Activated naive CD4-positive, alpha-beta T cell treated with anti-CD3 and anti-CD28 coated beads, Interleukin-2, amount 50 U/mL, for 24 hours (primary cell): ENCODE measurements at regions not wholly inside any gene's neighbourhood (a gene's known extent, or its start where the extent isn't known, plus 50 kb on each side); places are given as distances from the start of the nearest gene placed in this dataset.

ENCODE experiments used
- H3K27ac Mint-ChIP-seq: one replicate; pipeline ENCODE4 v1.8.0; 2021; ENCODE audit warnings: mild to moderate bottlenecking, mixed read lengths
- H3K27me3 Mint-ChIP-seq: one replicate; pipeline ENCODE4 v1.8.0; 2021; ENCODE audit warnings: mixed read lengths
- H3K36me3 Mint-ChIP-seq: one replicate; pipeline ENCODE4 v1.8.0; 2021; ENCODE audit warnings: mixed read lengths
- H3K4me1 Mint-ChIP-seq: one replicate; pipeline ENCODE4 v1.8.0; 2021; ENCODE audit warnings: mixed read lengths
- H3K4me3 Mint-ChIP-seq: one replicate; pipeline ENCODE4 v1.8.0; 2021; ENCODE audit warnings: mild to moderate bottlenecking, mixed read lengths
- H3K9me3 Mint-ChIP-seq: one replicate; pipeline ENCODE4 v1.8.0; 2021; ENCODE audit warnings: mixed read lengths

DNA sequence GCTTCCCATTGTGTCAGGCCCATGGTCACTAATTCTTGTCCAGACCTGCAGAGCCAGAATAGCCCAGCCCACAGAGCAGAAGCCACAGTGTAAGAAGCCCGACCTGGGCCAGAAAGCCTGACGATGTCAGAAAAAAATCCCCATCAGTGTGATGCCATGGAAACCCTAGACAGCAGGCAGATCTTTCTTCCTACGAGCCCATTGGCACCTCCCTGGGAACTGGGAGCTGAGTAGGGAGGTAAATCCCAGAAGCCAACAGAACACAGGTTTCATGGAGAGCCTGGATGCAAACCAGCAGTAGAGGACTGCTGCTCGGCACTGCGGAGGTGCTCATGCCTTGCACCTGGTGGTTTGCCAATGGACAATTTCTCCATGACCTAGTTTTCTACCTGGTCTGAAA is 82.2 kb upstream of the SLC22A16 start:
- Mint-ChIP-seq H3K4me1 (peaks cover 24% of the 10 kb centered on the region), H3K36me3 (peaks cover 1% of the 10 kb centered on the region), H3K4me3 (no peak overlapping the region), H3K27me3 (peaks cover 2% of the 10 kb centered on the region), H3K9me3 (no peaks in the 10 kb centered on the region), H3K27ac (no peak overlapping the region)

DNA sequence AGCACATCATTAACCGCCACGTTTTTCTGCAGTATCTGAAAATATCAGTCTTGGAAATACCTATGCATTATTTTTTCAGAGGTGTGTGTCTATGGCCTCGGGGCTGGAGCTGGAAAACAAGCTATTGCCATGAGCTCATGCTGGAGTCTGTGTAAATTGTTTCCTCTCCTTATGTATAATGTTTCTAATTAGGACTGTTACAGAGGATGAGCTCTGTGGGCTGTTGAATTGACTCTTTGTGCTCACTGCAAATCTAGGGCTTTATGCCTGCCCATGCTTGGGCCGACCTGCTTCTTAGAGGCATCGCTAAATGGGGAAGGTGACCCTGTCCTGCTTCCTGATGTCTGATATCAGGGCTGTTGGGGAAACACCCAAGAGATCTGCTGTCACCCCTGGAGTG is 80.8 kb upstream of the SLC22A16 start:
- H3K4me1 Mint-ChIP-seq, result peaks cover 22% of the 10 kb centered on the region
- H3K9me3 Mint-ChIP-seq, result no peaks in the 10 kb centered on the region
- H3K4me3 Mint-ChIP-seq, result no peak overlapping the region
- no peak overlapping the region for H3K27ac Mint-ChIP-seq
- peaks cover 1% of the 10 kb centered on the region for H3K36me3 Mint-ChIP-seq
- H3K27me3 Mint-ChIP-seq, result peaks cover 2% of the 10 kb centered on the region

DNA sequence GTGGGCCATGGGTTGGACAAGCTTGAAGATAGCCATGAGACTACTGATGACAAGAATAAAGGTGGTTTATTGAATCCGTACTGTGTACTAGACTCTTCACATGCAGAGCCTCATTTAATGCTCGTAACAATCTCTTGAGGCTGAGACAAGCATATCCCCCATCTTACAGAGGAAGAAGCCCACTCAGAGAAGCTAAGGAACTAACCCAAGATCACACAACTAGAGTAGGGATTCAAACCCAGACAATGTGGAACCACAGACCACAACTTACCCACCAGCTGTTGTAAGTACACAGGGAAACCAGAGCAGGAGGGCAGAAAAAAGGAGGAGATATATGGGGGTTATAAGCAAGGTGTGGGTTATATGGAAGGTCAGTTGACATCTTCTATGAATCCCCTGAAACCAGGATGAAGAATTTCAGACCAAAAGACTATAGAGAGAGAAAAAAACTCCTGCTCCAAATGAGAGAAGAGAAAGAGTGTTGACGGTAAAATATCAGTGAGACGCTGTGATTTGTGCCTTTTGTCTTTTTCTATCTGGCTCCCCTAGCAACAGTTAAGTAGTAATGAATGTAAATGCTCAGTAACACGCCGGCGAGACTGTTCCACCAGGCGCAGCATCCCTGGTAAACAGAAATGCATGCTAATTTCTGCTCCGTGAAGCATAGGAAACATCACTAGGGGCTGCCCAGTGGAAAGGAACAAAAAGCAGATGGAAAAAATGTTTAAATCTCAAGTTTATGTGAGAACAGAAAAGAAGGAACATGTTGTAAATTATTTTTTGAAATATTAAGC is 80.1 kb upstream of the SLC22A16 start:
- H3K36me3 Mint-ChIP-seq, result peaks cover 1% of the 10 kb centered on the region
- H3K27ac Mint-ChIP-seq, result no peak overlapping the region
- peaks cover 2% of the 10 kb centered on the region for H3K27me3 Mint-ChIP-seq
- peaks cover 16% of the 10 kb centered on the region for H3K4me1 Mint-ChIP-seq
- no peak overlapping the region for H3K4me3 Mint-ChIP-seq
- H3K9me3 Mint-ChIP-seq, result no peaks in the 10 kb centered on the region

DNA sequence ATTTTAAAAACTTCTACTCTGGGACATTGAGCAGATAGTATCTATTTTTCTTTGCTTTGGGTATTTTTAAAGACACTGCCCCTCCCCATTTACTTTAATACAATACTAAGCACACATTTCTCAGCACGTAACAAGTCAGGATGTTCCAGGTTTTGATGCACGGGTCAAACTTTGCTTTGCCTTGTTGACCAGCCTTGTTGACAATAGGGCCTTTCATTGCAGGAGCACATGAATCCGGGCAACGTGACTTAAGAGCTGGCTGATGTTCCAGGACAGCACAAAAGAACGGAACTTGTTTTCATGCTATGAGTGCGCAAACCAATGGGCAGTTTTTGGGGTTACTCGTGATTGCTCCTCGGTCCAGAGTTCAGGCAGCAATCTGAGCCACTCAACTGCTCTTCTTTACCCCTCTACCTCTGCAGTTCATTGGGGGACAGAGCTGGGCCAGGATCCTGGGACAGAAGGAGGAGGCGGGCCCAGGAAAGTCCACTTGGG is 78.6 kb upstream of the SLC22A16 start:
- Mint-ChIP-seq H3K27ac (no peak overlapping the region), H3K27me3 (peaks cover 2% of the 10 kb centered on the region), H3K36me3 (peaks cover 1% of the 10 kb centered on the region), H3K9me3 (no peaks in the 10 kb centered on the region), H3K4me1 (peaks cover 3% of the 10 kb centered on the region), H3K4me3 (no peak overlapping the region)

DNA sequence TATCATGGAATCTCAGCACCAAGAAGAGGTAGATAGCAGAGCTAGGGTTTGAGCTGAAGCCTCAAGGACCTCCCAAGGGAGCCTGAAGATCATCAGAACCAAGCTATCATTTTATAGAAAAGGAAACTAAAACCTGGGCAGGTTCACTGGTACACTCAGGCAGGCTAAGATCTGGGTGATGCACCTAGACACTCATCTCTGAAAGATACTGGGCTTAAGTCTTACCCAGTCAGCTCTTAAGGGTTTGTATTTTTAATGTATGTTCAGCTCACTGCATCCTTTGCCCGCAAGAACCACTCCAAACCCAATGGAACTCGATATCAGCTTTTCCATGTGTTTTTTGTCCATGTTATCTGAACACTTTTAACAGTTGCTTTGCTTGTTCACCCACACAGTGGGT is 78.0 kb upstream of the SLC22A16 start:
- Mint-ChIP-seq H3K9me3 (no peaks in the 10 kb centered on the region), H3K27me3 (peaks cover 2% of the 10 kb centered on the region), H3K4me1 (no peaks in the 10 kb centered on the region), H3K4me3 (no peak overlapping the region), H3K36me3 (peaks cover 1% of the 10 kb centered on the region), H3K27ac (no peak overlapping the region)

DNA sequence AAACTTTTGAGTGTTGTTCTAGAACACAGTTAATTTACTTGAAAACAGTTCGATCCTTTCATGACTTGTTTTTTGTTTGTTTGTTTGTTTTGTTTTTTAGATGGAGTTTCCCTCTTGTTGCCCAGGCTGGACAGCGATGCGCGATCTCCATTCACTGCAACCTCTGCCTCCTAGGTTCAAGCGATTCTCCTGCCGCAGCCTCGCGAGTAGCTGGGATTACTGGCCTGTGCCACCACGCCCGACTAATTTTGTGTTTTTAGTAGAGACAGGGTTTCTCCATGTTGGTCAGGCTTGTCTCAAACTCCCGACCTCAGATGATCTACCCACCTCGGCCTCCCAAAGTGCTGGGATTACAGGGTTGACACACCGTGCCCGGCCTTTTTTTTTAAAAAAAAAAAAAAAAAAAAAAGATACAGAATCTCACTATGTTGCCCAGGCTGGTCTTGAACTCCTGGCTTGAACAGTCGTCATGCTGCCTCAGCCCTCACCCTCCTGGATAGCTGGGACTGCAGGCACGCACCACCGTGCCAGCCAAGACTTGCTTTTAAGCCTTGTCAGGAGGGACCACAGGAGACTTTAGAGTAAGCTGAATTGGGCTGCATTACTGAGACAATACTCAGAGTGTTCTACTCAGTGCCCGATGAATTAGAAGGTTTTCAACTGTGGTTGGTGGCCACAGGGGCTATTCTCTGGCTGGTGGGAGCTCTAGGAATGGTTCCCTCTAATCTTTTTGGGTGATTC is 76.7 kb upstream of the SLC22A16 start:
- Mint-ChIP-seq H3K27me3 (peaks cover 2% of the 10 kb centered on the region), H3K27ac (no peak overlapping the region), H3K4me3 (no peak overlapping the region), H3K36me3 (peaks cover 1% of the 10 kb centered on the region), H3K9me3 (no peaks in the 10 kb centered on the region), H3K4me1 (no peaks in the 10 kb centered on the region)

DNA sequence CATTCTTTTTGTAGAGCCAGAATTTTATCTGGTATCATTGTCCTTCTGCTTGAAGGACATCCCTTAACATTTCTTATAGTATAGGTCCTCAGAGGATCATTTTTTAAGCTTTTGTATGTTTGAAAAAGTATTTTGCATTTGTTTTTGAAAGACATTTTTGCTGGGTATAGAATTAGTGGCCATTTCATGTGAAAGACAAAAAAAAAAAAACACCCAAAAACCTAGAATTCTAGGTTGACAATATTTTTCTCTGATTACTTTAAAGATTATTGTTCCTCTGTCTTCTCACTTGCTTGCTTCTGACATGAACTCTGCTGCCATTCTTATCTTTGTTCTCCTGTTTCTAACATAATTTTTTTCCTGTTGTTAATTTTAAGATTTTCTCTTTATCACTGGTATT is 75.7 kb upstream of the SLC22A16 start:
- Mint-ChIP-seq H3K36me3 (peaks cover 1% of the 10 kb centered on the region), H3K4me1 (no peaks in the 10 kb centered on the region), H3K27ac (no peak overlapping the region), H3K4me3 (no peak overlapping the region), H3K27me3 (peaks cover 2% of the 10 kb centered on the region), H3K9me3 (no peaks in the 10 kb centered on the region)

DNA sequence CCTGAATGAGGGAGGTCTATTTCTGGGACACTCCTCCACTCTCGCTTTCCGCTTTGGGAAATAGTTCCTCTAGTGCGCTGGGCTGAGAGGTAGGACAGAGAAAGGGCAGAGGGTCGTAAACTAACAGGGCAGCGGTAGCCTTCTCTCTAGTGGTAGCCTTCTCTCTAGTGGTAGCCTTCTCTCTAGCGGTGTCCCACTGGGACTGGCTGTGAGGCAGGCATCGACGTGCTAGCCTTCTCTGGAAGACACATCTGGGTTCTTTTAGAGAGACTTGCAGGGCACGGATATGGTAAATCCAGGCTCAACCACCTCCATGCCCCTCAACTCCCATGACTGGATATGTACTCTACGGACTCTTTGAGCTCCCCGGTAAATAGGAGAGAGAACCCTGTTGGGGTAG is 74.7 kb upstream of the SLC22A16 start:
- no peak overlapping the region for H3K4me3 Mint-ChIP-seq
- H3K4me1 Mint-ChIP-seq, result no peaks in the 10 kb centered on the region
- H3K27me3 Mint-ChIP-seq, result peaks cover 2% of the 10 kb centered on the region
- no peak overlapping the region for H3K27ac Mint-ChIP-seq
- no peaks in the 10 kb centered on the region for H3K9me3 Mint-ChIP-seq
- peaks cover 1% of the 10 kb centered on the region for H3K36me3 Mint-ChIP-seq

DNA sequence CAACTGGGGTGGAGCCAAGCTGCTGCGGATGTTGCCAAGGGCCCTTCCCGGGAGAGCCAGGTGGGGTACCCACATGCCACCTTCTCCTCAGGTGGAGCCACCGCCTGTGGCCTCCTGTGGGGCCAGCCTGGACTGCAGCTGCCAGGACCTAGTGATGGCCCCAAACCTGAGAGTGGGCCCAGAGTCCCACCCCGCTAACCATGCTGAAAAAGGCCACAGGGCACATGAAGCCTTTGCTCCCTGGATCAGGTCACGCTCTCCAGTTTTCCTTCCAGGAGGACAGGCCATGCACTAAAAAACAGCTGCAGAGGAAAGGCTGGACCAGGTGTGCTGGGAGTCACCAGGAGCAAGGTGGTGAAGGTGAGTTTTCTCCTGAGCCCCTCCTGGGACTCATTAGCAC is 73.9 kb upstream of the SLC22A16 start:
- no peak overlapping the region for H3K4me3 Mint-ChIP-seq
- no peaks in the 10 kb centered on the region for H3K4me1 Mint-ChIP-seq
- H3K9me3 Mint-ChIP-seq, result no peaks in the 10 kb centered on the region
- H3K27me3 Mint-ChIP-seq, result peaks cover 2% of the 10 kb centered on the region
- peaks cover 1% of the 10 kb centered on the region for H3K36me3 Mint-ChIP-seq
- H3K27ac Mint-ChIP-seq, result no peak overlapping the region

DNA sequence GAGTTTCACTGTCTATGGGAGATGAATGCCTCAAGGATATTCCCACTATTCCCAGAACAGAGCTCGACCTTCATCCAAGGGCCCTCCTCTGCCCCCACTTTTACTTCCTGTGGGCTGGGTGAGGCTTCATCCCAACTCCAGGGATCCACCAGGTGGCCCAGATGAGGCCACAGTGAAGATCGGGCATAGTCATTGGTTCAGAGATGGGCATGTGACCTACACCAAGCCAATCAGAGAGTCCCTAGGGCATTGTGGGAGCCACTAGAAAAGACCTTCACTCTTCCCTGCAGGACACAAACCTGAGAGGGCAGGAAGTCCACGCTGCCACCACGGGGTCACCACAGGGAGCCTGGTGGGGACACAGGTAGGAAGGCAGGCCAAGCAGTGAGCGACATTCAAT is 72.9 kb upstream of the SLC22A16 start:
- H3K27ac Mint-ChIP-seq, result no peak overlapping the region
- H3K4me3 Mint-ChIP-seq, result no peak overlapping the region
- no peaks in the 10 kb centered on the region for H3K27me3 Mint-ChIP-seq
- H3K4me1 Mint-ChIP-seq, result no peaks in the 10 kb centered on the region
- H3K36me3 Mint-ChIP-seq, result peaks cover 1% of the 10 kb centered on the region
- H3K9me3 Mint-ChIP-seq, result no peaks in the 10 kb centered on the region

DNA sequence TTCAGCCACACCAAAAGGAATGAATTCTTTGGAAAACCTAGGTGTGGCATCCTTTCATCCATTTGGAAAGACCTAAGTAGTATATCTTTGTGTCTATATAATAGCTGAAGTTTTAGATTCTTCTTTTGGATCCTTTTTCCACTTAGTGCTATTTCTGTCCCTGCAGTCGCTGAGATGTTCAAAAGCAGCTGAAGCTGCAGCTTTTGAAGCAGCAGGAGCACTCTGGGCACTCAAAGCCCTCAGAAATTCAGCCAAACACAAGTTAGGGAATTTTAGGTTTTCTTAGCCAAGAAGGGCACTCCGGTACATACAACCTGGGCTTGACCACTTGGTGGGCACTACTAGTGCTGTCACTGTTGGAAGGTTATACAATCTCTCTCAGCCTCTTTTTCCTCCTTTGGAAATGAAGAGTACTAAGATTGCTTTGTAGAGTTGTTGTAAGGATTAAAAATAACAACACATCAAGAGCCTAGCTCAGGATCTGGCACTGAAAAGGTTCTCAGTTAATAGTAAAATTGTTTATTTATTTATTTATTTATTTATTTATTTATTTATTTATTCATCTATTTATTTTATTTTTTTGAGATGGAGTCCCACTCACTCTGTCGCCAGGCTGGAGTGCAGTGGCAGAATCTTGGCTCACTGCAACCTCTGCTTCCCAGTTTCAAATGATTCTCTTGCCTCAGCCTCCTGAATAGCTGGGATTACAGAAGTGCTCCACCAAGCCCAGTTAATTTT is 71.9 kb upstream of the SLC22A16 start:
- no peak overlapping the region for H3K4me3 Mint-ChIP-seq
- H3K36me3 Mint-ChIP-seq, result no peaks in the 10 kb centered on the region
- H3K9me3 Mint-ChIP-seq, result no peaks in the 10 kb centered on the region
- H3K27ac Mint-ChIP-seq, result no peak overlapping the region
- H3K27me3 Mint-ChIP-seq, result no peaks in the 10 kb centered on the region
- no peaks in the 10 kb centered on the region for H3K4me1 Mint-ChIP-seq

DNA sequence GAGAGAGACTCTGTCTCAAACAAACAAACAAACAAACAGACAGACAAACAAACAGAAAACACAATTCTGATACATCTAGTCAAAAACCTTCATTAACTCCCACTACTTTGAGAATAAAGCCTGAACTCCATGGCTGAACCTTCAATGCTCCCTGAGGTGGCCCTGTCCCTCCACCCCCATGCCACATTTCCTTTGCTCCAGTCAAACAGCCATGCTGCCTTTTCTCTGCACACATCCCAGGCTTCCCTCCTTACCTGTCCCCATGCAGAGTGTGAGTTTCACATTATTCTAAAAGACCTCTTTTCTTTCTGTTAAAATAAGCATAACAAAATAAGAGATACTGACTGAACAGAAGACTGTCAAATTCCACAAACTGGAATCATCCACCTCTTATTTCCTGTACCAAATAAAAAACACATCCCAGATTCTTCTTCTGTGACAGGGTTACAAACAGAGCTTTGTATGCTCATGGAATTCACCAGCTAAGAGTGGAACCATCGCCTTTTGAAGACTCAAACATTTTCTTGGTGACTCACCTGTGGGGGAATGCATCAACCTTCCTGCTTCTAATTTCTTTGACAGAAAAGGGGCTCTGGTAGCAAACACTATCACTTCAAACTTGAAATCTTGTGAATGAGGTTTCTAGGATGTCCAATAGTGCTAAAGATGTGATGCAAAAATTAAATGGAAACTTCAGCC is 71.0 kb upstream of the SLC22A16 start:
- Mint-ChIP-seq H3K36me3 (no peaks in the 10 kb centered on the region), H3K27ac (no peak overlapping the region), H3K4me1 (no peaks in the 10 kb centered on the region), H3K27me3 (no peaks in the 10 kb centered on the region), H3K9me3 (no peaks in the 10 kb centered on the region), H3K4me3 (no peak overlapping the region)

DNA sequence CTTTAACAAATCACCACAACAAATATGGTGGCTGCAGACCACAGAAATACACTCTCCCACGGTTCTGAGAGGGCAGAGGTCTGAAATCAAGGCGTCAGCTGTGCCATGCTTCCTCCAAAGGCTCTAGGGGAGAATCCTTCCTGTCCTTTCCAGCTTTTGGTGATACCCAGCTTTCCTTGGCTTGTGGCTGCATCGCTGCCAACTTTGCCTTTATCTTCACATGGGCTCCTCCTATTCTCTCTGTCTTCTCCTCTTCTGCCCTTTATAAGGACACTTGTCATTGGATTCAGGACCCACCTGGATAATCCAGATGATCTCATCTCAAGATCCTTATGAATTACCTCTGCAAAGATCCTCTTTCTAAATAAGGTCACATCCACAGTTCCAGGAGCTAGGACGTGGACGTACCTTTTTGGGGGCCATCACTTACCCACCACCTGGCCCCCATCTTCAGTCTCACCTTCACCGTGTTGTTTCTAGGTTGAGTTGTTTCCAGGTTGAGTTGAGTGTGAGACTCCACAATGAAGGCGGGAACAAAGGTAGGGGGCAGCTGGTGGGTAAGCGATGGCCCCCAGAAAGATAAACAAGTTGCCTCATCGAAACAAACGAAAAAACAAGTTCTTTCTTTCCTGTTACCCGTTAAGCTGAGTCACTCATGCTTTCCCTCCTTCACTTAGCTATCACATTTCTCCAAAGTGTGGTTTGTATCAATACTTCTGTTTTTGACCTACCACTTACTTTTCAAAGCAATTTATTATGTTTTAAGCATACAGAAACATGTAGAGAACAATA is 68.9 kb upstream of the SLC22A16 start:
- Mint-ChIP-seq H3K4me1 (no peaks in the 10 kb centered on the region), H3K36me3 (no peaks in the 10 kb centered on the region), H3K27ac (no peak overlapping the region), H3K4me3 (no peak overlapping the region), H3K27me3 (no peaks in the 10 kb centered on the region), H3K9me3 (no peaks in the 10 kb centered on the region)

DNA sequence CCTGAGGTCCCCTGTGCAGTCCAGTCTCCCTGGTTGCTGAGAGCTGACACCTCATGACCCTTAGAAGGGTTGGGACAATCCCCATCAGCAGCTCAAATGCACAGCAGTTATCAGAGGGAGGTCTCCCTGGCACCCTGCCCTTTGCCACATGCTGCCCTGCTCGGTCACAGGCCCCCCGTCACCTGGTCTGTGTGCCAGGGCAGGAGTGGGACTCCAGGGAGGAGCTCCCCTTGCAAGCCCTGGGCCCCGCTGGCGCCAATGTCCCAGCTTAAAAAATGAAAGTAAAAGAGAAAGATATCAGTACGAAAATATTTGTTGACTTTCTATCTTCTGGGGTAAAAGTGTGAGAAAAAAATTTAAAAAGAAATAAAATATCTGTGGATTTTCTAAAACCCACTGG is 68.1 kb upstream of the SLC22A16 start:
- no peaks in the 10 kb centered on the region for H3K4me1 Mint-ChIP-seq
- no peaks in the 10 kb centered on the region for H3K27me3 Mint-ChIP-seq
- no peak overlapping the region for H3K4me3 Mint-ChIP-seq
- H3K36me3 Mint-ChIP-seq, result no peaks in the 10 kb centered on the region
- H3K27ac Mint-ChIP-seq, result no peak overlapping the region
- H3K9me3 Mint-ChIP-seq, result peaks cover 3% of the 10 kb centered on the region

DNA sequence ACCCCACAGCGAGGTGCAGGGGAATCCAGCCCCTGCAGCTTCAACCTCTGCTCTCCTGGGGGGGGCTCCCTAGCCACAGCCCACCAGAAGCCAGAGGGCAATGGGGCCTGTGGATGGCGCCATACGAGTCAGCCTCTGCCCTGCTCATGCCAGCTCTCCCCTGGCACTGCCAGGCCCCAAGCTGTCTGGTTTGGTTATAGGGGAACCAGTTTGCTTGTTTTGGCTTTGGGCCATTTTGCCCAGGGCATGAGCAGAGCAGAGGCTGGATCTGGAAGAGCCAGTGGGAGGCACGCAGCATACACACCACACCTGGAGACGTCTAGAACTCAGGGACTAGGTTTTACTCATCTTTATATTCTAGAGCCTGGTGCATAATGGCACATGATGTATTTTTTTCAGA is 66.7 kb upstream of the SLC22A16 start:
- Mint-ChIP-seq H3K27me3 (no peaks in the 10 kb centered on the region), H3K36me3 (no peaks in the 10 kb centered on the region), H3K4me3 (no peak overlapping the region), H3K27ac (no peak overlapping the region), H3K4me1 (peaks cover 1% of the 10 kb centered on the region), H3K9me3 (peaks cover 6% of the 10 kb centered on the region)
